ENCODE measurements at regions not wholly inside any gene's neighbourhood (a gene's known extent, or its start where the extent isn't known, plus 50 kb on each side); places are given as distances from the start of the nearest gene placed in this dataset.

DNA sequence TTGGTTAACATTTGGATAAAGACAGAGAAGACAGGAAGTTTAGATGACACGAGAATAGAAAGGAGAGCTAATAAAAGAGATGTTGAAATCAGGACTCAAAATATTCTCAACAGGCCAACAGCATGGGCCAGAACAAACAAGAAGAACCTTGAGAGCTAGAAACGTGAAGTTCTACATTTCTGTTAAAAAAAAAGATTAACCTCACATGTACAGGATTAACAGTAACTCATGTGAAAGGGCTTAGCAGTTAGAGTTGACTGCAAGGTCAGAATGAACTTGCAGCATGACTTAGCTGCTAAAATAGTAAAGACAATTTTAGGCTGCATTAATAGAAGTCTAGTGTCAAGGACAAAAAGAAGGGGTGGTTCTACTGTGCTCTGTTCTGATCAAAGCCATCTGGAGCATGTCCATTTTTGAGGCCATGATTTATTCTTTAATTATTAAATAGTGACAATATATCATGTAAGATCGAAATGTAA, 331.1 kb upstream of the HSF2 start:
- Mint-ChIP-seq H3K9me3 (ENCODE audit: unreplicated experiment) (no peaks in the 10 kb centered on the region), H3K4me3 (ENCODE audit: unreplicated experiment) (no peak overlapping the region), H3K4me1 (ENCODE audit: unreplicated experiment) (peaks cover 3% of the 10 kb centered on the region), H3K36me3 (ENCODE audit: unreplicated experiment) (no peaks in the 10 kb centered on the region), H3K27ac (ENCODE audit: unreplicated experiment) (no peak overlapping the region), H3K27me3 (ENCODE audit: unreplicated experiment) (peaks cover 8% of the 10 kb centered on the region)
- no peak for TF ChIP-seq CTCF (IDR thresholded peaks at IDR 0.05)
- no peak for DNase-seq (ENCODE audit: extremely low spot score, unreplicated experiment)

- H3K4me3 Mint-ChIP-seq (ENCODE audit: unreplicated experiment): no peak overlapping the region
- H3K27ac Mint-ChIP-seq (ENCODE audit: unreplicated experiment): no peak overlapping the region
- no peak for DNase-seq (ENCODE audit: extremely low spot score, unreplicated experiment)
- no peaks in the 10 kb centered on the region for H3K9me3 Mint-ChIP-seq (ENCODE audit: unreplicated experiment)
- H3K36me3 Mint-ChIP-seq (ENCODE audit: unreplicated experiment): no peaks in the 10 kb centered on the region
- H3K4me1 Mint-ChIP-seq (ENCODE audit: unreplicated experiment): peaks cover 3% of the 10 kb centered on the region
- H3K27me3 Mint-ChIP-seq (ENCODE audit: unreplicated experiment): peaks cover 14% of the 10 kb centered on the region
- no peak for TF ChIP-seq CTCF (IDR thresholded peaks at IDR 0.05)
Measured at GRCh38 chr6:122069932-122070331, 329.5 kb upstream of the HSF2 start.

- no peaks in the 10 kb centered on the region for H3K36me3 Mint-ChIP-seq (ENCODE audit: unreplicated experiment)
- H3K4me3 Mint-ChIP-seq (ENCODE audit: unreplicated experiment): no peak overlapping the region
- peaks cover 19% of the 10 kb centered on the region for H3K27me3 Mint-ChIP-seq (ENCODE audit: unreplicated experiment)
- no peak for TF ChIP-seq CTCF (IDR thresholded peaks at IDR 0.05)
- DNase-seq (ENCODE audit: extremely low spot score, unreplicated experiment): no peak
- no peak overlapping the region for H3K27ac Mint-ChIP-seq (ENCODE audit: unreplicated experiment)
- no peaks in the 10 kb centered on the region for H3K9me3 Mint-ChIP-seq (ENCODE audit: unreplicated experiment)
- H3K4me1 Mint-ChIP-seq (ENCODE audit: unreplicated experiment): no peaks in the 10 kb centered on the region
Measured at GRCh38 chr6:122072014-122072647, 327.3 kb upstream of the HSF2 start.

GRCh38 chr6:122075084-122075838, 324.2 kb upstream of the HSF2 start:
- TF ChIP-seq CTCF (IDR thresholded peaks at IDR 0.05): no peak
- no peak overlapping the region for H3K27ac Mint-ChIP-seq (ENCODE audit: unreplicated experiment)
- H3K27me3 Mint-ChIP-seq (ENCODE audit: unreplicated experiment): peaks cover 25% of the 10 kb centered on the region
- no peaks in the 10 kb centered on the region for H3K9me3 Mint-ChIP-seq (ENCODE audit: unreplicated experiment)
- H3K4me1 Mint-ChIP-seq (ENCODE audit: unreplicated experiment): no peaks in the 10 kb centered on the region
- H3K36me3 Mint-ChIP-seq (ENCODE audit: unreplicated experiment): no peaks in the 10 kb centered on the region
- no peak for DNase-seq (ENCODE audit: extremely low spot score, unreplicated experiment)
- H3K4me3 Mint-ChIP-seq (ENCODE audit: unreplicated experiment): no peak overlapping the region

DNA sequence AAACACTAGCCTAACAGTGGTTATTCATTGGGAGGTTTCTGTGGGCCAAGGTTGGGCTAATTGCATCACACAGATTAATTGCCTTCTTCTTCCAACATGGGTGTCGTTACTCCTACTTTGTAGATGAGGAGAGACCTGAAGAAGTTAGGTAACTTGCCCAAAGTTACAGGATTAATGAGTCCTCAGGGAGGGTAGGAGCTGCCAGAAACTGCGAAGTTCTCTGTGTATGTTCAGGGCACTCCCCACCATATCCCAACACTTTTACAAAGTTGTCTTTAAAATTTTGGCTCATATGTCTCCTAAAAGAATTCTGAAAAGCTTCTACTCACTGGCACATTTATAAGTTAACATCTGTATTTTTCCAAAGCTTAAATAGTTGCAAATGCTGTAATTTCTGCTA, 323.5 kb upstream of the HSF2 start:
- Mint-ChIP-seq H3K9me3 (ENCODE audit: unreplicated experiment) (no peaks in the 10 kb centered on the region), H3K27ac (ENCODE audit: unreplicated experiment) (no peak overlapping the region), H3K27me3 (ENCODE audit: unreplicated experiment) (peaks cover 29% of the 10 kb centered on the region), H3K4me1 (ENCODE audit: unreplicated experiment) (no peaks in the 10 kb centered on the region), H3K36me3 (ENCODE audit: unreplicated experiment) (no peaks in the 10 kb centered on the region), H3K4me3 (ENCODE audit: unreplicated experiment) (no peak overlapping the region)
- DNase-seq (ENCODE audit: extremely low spot score, unreplicated experiment): no peak
- TF ChIP-seq CTCF (IDR thresholded peaks at IDR 0.05): no peak
